Central memory CD8-positive, alpha-beta T cell (primary cell): ENCODE measurements at regions not wholly inside any gene's neighbourhood (a gene's known extent, or its start where the extent isn't known, plus 50 kb on each side); places are given as distances from the start of the nearest gene placed in this dataset.
"Not testable (repeated sequence)": the region's sequence is repeated elsewhere in the genome, so short reads cannot be mapped to it uniquely, and the experiment has no call there.

Experiments
- ATAC-seq: fragments of 150-1000 bp; cut with Tn5 transposase; replicated peaks from 2 replicates; pipeline ENCODE4 v1.10.0; 2022; ENCODE audit warnings: mild to moderate bottlenecking, moderate FRiP score, moderate number of reproducible peaks; ENCODE audit not compliant: poor library complexity, severe bottlenecking; ENCODE audit errors: extremely low read depth
- DNase-seq, 2 donors: peaks; one replicate each; pipeline ENCODE4 v3.0.0; 2021; ENCODE audit warnings: low spot score in 2 of 2
- H3K27ac Mint-ChIP-seq: one replicate; pipeline ENCODE4 v1.8.0; 2022; ENCODE audit warnings: low read depth, mild to moderate bottlenecking, moderate library complexity, mixed read lengths
- H3K27me3 Mint-ChIP-seq: one replicate; pipeline ENCODE4 v1.8.0; 2022; ENCODE audit warnings: mixed read lengths
- H3K36me3 Mint-ChIP-seq: one replicate; pipeline ENCODE4 v1.8.0; 2022; ENCODE audit warnings: mild to moderate bottlenecking, moderate library complexity, mixed read lengths; ENCODE audit not compliant: insufficient read depth
- H3K4me1 Mint-ChIP-seq: one replicate; pipeline ENCODE4 v1.8.0; 2022; ENCODE audit warnings: mixed read lengths
- H3K4me3 Mint-ChIP-seq: one replicate; pipeline ENCODE4 v1.8.0; 2022; ENCODE audit warnings: mild to moderate bottlenecking, moderate library complexity, mixed read lengths
- H3K9me3 Mint-ChIP-seq: one replicate; pipeline ENCODE4 v1.8.0; 2022; ENCODE audit warnings: mixed read lengths

GRCh38 chr10:56012101-56012500, 349.0 kb downstream of the ZWINT start:
- ATAC-seq: no peak
- Mint-ChIP-seq H3K27me3 (no peaks in the 10 kb centered on the region), H3K27ac (no peak overlapping the region), H3K9me3 (peaks cover 7% of the 10 kb centered on the region), H3K4me1 (no peaks in the 10 kb centered on the region), H3K36me3 (no peaks in the 10 kb centered on the region), H3K4me3 (no peak overlapping the region)
- no peak for DNase-seq

GRCh38 chr10:56003555-56003954, 357.5 kb downstream of the ZWINT start:
- no peak overlapping the region for H3K4me3 Mint-ChIP-seq
- H3K9me3 Mint-ChIP-seq: peaks cover 6% of the 10 kb centered on the region
- no peaks in the 10 kb centered on the region for H3K27me3 Mint-ChIP-seq
- no peaks in the 10 kb centered on the region for H3K4me1 Mint-ChIP-seq
- no peaks in the 10 kb centered on the region for H3K36me3 Mint-ChIP-seq
- ATAC-seq (no peak), DNase-seq (no peak)
- no peak overlapping the region for H3K27ac Mint-ChIP-seq

- no peaks in the 10 kb centered on the region for H3K4me1 Mint-ChIP-seq
- no peak overlapping the region for H3K27ac Mint-ChIP-seq
- peaks cover 11% of the 10 kb centered on the region for H3K9me3 Mint-ChIP-seq
- H3K36me3 Mint-ChIP-seq: no peaks in the 10 kb centered on the region
- no peak for ATAC-seq
- DNase-seq: no peak
- no peak overlapping the region for H3K4me3 Mint-ChIP-seq
- H3K27me3 Mint-ChIP-seq: no peaks in the 10 kb centered on the region
These were observed 371.9 kb downstream of the ZWINT start for GRCh38 chr10:55989188-55989587.

GRCh38 chr10:55979203-55979602, 381.9 kb downstream of the ZWINT start:
- no peak overlapping the region for H3K27ac Mint-ChIP-seq
- H3K27me3 Mint-ChIP-seq: no peaks in the 10 kb centered on the region
- no peak for DNase-seq

GRCh38 chr10:55966101-55966500, 395.0 kb downstream of the ZWINT start:
- no peaks in the 10 kb centered on the region for H3K4me1 Mint-ChIP-seq
- no peak overlapping the region for H3K4me3 Mint-ChIP-seq
- H3K9me3 Mint-ChIP-seq: peaks cover 11% of the 10 kb centered on the region
- DNase-seq (no peak), ATAC-seq (no peak)
- no peaks in the 10 kb centered on the region for H3K36me3 Mint-ChIP-seq
- H3K27me3 Mint-ChIP-seq: no peaks in the 10 kb centered on the region
- H3K27ac Mint-ChIP-seq: no peak overlapping the region

More at GRCh38 chr10:55979203-55979602, 381.9 kb downstream of the ZWINT start:
- Mint-ChIP-seq H3K4me1 (no peaks in the 10 kb centered on the region), H3K4me3 (no peak overlapping the region), H3K9me3 (peaks cover 6% of the 10 kb centered on the region), H3K36me3 (no peaks in the 10 kb centered on the region)
- ATAC-seq: no peak

- ATAC-seq: no peak
- DNase-seq: no peak
- H3K27me3 Mint-ChIP-seq: no peaks in the 10 kb centered on the region
- H3K4me1 Mint-ChIP-seq: no peaks in the 10 kb centered on the region
- H3K36me3 Mint-ChIP-seq: no peaks in the 10 kb centered on the region
- no peak overlapping the region for H3K27ac Mint-ChIP-seq
- H3K9me3 Mint-ChIP-seq: peaks cover 11% of the 10 kb centered on the region
- no peak overlapping the region for H3K4me3 Mint-ChIP-seq
These were observed 417.7 kb downstream of the ZWINT start for GRCh38 chr10:55943403-55943802.

GRCh38 chr10:55929291-55929690, 431.8 kb downstream of the ZWINT start:
- Mint-ChIP-seq H3K4me3 (no peak overlapping the region), H3K4me1 (no peaks in the 10 kb centered on the region), H3K27me3 (no peaks in the 10 kb centered on the region), H3K9me3 (peaks cover 15% of the 10 kb centered on the region), H3K27ac (no peak overlapping the region), H3K36me3 (no peaks in the 10 kb centered on the region)
- ATAC-seq: no peak
- DNase-seq: no peak

GRCh38 chr10:55899472-55900147, 461.4 kb downstream of the ZWINT start:
- not testable (repeated sequence) for H3K36me3 Mint-ChIP-seq

GRCh38 chr10:55897490-55897921, 463.6 kb downstream of the ZWINT start:
- no peak for DNase-seq
- H3K27me3 Mint-ChIP-seq: no peaks in the 10 kb centered on the region
- no peak overlapping the region for H3K4me3 Mint-ChIP-seq
- no peak for ATAC-seq
- no peak overlapping the region for H3K27ac Mint-ChIP-seq
- H3K4me1 Mint-ChIP-seq: no peaks in the 10 kb centered on the region
- no peaks in the 10 kb centered on the region for H3K36me3 Mint-ChIP-seq
- H3K9me3 Mint-ChIP-seq: peaks cover 25% of the 10 kb centered on the region

More at GRCh38 chr10:55899472-55900147, 461.4 kb downstream of the ZWINT start:
- not testable (repeated sequence) for H3K4me1 Mint-ChIP-seq, DNase-seq, ATAC-seq, H3K4me3 Mint-ChIP-seq, H3K27ac Mint-ChIP-seq, H3K27me3 Mint-ChIP-seq
- peaks cover 23% of the 10 kb centered on the region for H3K9me3 Mint-ChIP-seq

GRCh38 chr10:55892276-55892675, 468.8 kb downstream of the ZWINT start:
- H3K9me3 Mint-ChIP-seq: peaks cover 15% of the 10 kb centered on the region

GRCh38 chr10:55881588-55881987, 479.5 kb downstream of the ZWINT start:
- no peak overlapping the region for H3K27ac Mint-ChIP-seq
- no peaks in the 10 kb centered on the region for H3K4me1 Mint-ChIP-seq

More at GRCh38 chr10:55892276-55892675, 468.8 kb downstream of the ZWINT start:
- no peaks in the 10 kb centered on the region for H3K27me3 Mint-ChIP-seq
- no peaks in the 10 kb centered on the region for H3K36me3 Mint-ChIP-seq
- ATAC-seq: no peak
- H3K4me3 Mint-ChIP-seq: no peak overlapping the region
- H3K27ac Mint-ChIP-seq: no peak overlapping the region
- H3K4me1 Mint-ChIP-seq: no peaks in the 10 kb centered on the region
- no peak for DNase-seq

GRCh38 chr10:55873485-55873884, 487.6 kb downstream of the ZWINT start:
- Mint-ChIP-seq H3K9me3 (peaks cover 6% of the 10 kb centered on the region), H3K27me3 (no peaks in the 10 kb centered on the region), H3K4me1 (no peaks in the 10 kb centered on the region), H3K36me3 (no peaks in the 10 kb centered on the region), H3K27ac (no peak overlapping the region), H3K4me3 (no peak overlapping the region)
- ATAC-seq (no peak), DNase-seq (no peak)

More at GRCh38 chr10:55881588-55881987, 479.5 kb downstream of the ZWINT start:
- Mint-ChIP-seq H3K27me3 (no peaks in the 10 kb centered on the region), H3K4me3 (no peak overlapping the region), H3K9me3 (peaks cover 24% of the 10 kb centered on the region), H3K36me3 (no peaks in the 10 kb centered on the region)
- no peak for ATAC-seq
- no peak for DNase-seq

- Mint-ChIP-seq H3K4me1 (no peaks in the 10 kb centered on the region), H3K4me3 (no peak overlapping the region), H3K27ac (no peak overlapping the region), H3K9me3 (peaks cover 7% of the 10 kb centered on the region), H3K27me3 (no peaks in the 10 kb centered on the region), H3K36me3 (no peaks in the 10 kb centered on the region)
- DNase-seq: no peak
- ATAC-seq: no peak
These were observed 490.9 kb downstream of the ZWINT start for GRCh38 chr10:55870186-55870585.
